A549 (cell line): ENCODE measurements at regions not wholly inside any gene's neighbourhood (a gene's known extent, or its start where the extent isn't known, plus 50 kb on each side); places are given as distances from the start of the nearest gene placed in this dataset.

Experiments used
- CEBPB ChIP-seq, 2 experiments: fragments of >200 bp in 1 of 2; sonication (Bioruptor Twin) in 1 of 2; formaldehyde crosslinking in 1 of 2; IDR thresholded peaks; 2 replicates each; pipeline ENCODE4 v1.6.1; 2012 to 2016
- MYC ChIP-seq: IDR thresholded peaks from 2 replicates; pipeline ENCODE4 v1.6.1; 2012; ENCODE audit warnings: mild to moderate bottlenecking, inconsistent platforms, low read length, improper control_type of control experiment, borderline replicate concordance
- POLR2A ChIP-seq: IDR thresholded peaks from 2 replicates; pipeline ENCODE4 v1.6.1; 2012; ENCODE audit warnings: mild to moderate bottlenecking, low read length
- REST ChIP-seq: fragments of 200-600 bp; sonication (generic); IDR thresholded peaks from 2 replicates; pipeline ENCODE4 v1.6.1; 2016; ENCODE audit warnings: antibody characterized with exemption, mild to moderate bottlenecking, moderate library complexity
- RNF2 ChIP-seq: fragments of 200-600 bp; sonication (generic); IDR thresholded peaks from 2 replicates; pipeline ENCODE4 v1.6.1; 2016; ENCODE audit warnings: low read depth, mild to moderate bottlenecking, antibody characterized with exemption, moderate library complexity, borderline replicate concordance
- SREBF2 ChIP-seq: fragments of 450-650 bp; IDR thresholded peaks from 2 replicates; pipeline ENCODE4 v1.6.1; 2014; ENCODE audit warnings: mild to moderate bottlenecking, moderate library complexity
- TF ChIP-seq, protein P1 (sequence below): fragments of >200 bp; sonication (Bioruptor Twin); formaldehyde crosslinking; IDR thresholded peaks from 3 replicates; pipeline ENCODE4 v1.5.1; 2016
- TF ChIP-seq, protein P2 (sequence below): IDR thresholded peaks from 2 replicates; pipeline ENCODE4 v1.6.1; 2012

DNA sequence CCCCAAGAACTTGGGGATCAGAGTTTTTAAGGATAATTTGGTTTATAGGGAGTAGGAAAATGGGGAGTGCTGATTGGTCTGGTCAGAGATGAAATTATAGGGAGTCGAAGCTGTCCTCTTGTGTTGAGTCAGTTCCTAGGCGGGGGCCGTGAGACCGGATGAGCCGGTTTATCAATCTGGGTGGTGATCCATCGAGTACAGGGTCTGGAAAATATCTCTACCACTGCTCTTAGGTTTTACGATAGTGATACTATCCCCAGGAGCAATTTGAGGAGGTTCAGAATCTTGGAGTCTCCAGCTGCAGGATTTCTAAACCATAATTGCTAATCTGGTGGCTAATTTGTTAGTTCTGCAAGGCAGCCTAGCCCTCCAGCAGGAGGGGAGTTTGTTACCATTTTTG lies 403.4 kb downstream of the CDH11 start:
- TF ChIP-seq, protein P1, sequence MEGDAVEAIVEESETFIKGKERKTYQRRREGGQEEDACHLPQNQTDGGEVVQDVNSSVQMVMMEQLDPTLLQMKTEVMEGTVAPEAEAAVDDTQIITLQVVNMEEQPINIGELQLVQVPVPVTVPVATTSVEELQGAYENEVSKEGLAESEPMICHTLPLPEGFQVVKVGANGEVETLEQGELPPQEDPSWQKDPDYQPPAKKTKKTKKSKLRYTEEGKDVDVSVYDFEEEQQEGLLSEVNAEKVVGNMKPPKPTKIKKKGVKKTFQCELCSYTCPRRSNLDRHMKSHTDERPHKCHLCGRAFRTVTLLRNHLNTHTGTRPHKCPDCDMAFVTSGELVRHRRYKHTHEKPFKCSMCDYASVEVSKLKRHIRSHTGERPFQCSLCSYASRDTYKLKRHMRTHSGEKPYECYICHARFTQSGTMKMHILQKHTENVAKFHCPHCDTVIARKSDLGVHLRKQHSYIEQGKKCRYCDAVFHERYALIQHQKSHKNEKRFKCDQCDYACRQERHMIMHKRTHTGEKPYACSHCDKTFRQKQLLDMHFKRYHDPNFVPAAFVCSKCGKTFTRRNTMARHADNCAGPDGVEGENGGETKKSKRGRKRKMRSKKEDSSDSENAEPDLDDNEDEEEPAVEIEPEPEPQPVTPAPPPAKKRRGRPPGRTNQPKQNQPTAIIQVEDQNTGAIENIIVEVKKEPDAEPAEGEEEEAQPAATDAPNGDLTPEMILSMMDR: no peak
- no peak for TF ChIP-seq MYC
- no peak for TF ChIP-seq RNF2
- TF ChIP-seq, protein P2, sequence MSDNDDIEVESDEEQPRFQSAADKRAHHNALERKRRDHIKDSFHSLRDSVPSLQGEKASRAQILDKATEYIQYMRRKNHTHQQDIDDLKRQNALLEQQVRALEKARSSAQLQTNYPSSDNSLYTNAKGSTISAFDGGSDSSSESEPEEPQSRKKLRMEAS: no peak
- no peak for TF ChIP-seq CEBPB (IDR thresholded peaks at IDR 0.05)
- TF ChIP-seq POLR2A: no peak
- TF ChIP-seq SREBF2: no peak
- TF ChIP-seq REST: no peak
